ENCODE measurements at regions not wholly inside any gene's neighbourhood (a gene's known extent, or its start where the extent isn't known, plus 50 kb on each side); places are given as distances from the start of the nearest gene placed in this dataset.
"Not testable (repeated sequence)": the region's sequence is repeated elsewhere in the genome, so short reads cannot be mapped to it uniquely, and the experiment has no call there.

DNA sequence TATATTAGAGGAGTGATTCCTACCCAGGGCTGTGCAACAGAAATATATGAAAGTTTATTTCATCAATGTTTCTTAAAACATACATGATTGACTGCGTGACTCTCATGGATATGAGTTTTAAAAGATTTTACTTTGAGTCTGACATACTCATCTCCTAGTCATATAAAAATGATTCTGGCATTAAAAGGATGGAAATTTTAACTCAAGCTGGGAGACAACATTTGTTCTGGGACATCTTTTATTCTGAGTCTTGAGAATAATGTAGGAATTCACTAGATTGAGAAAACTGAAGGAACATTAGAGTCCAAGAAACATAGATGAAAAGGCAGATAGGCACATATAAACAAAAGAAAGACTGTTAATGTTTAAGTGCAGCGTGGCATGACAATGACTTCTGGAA lies 649.6 kb downstream of the SPRY1 start:
- H3K4me3 Mint-ChIP-seq, result no peak overlapping the region
- no peaks in the 10 kb centered on the region for H3K9me3 Mint-ChIP-seq
- no peaks in the 10 kb centered on the region for H3K4me1 Mint-ChIP-seq (ENCODE audit: low read depth)
- DNase-seq, result no peak
- H3K36me3 Mint-ChIP-seq (ENCODE audit: low read depth), result no peaks in the 10 kb centered on the region
- no peak overlapping the region for H3K27ac Mint-ChIP-seq
- no peaks in the 10 kb centered on the region for H3K27me3 Mint-ChIP-seq

DNA sequence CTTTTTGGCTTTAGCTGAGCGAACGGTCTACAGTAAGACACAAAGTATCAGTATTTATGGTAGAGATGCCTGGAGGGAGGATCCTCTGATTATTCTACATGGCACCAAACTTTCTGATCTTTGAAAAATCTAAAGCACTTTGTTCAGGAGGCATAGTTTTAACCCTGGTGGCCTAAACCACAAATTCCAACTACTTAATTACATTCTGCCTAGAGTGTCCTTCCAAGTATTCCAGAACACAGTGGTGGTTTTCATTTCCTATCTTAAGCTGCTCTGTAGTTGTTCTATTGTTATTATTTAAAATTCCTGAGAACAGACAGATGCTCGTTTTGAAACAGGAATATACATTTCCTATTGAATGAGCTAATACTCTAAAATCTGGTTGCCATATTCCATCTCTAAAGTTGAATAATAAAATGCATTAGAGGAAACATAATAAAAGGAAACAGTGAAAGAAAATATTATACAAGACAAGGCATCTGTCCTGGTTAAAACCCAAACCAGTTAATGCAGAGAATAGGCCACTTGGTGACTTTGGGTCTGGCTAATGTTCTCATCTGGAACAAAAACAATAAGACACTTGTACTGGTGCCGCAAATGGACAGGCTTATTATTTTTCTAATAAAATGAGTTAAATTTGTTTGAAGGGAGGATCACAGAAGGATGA lies 657.4 kb downstream of the SPRY1 start:
- H3K36me3 Mint-ChIP-seq (ENCODE audit: low read depth), result no peaks in the 10 kb centered on the region
- no peak for DNase-seq
- H3K27ac Mint-ChIP-seq, result no peak overlapping the region
- H3K27me3 Mint-ChIP-seq, result no peaks in the 10 kb centered on the region
- H3K4me3 Mint-ChIP-seq, result no peak overlapping the region
- H3K9me3 Mint-ChIP-seq, result no peaks in the 10 kb centered on the region
- no peaks in the 10 kb centered on the region for H3K4me1 Mint-ChIP-seq (ENCODE audit: low read depth)

DNA sequence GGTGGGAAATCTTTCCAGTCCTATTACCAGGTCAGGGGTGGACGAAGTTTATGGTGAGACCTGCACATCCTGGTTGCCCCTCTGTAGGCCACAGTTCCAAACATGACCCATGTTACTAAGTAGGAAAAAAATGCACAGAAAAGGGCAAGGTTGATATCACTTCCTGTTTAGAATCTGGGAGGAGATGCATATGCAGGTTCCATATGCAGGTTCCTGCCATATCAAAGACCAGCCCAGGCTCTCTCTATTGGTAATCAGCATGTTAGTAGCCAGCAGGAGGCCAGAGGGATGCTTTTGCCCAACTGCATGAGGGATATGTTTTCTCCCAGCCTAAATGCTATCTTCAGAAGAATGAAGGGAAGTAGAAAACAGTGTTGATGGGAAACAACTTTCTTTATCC lies 657.2 kb downstream of the ANKRD50 start:
- H3K4me3 Mint-ChIP-seq, result no peak overlapping the region

DNA sequence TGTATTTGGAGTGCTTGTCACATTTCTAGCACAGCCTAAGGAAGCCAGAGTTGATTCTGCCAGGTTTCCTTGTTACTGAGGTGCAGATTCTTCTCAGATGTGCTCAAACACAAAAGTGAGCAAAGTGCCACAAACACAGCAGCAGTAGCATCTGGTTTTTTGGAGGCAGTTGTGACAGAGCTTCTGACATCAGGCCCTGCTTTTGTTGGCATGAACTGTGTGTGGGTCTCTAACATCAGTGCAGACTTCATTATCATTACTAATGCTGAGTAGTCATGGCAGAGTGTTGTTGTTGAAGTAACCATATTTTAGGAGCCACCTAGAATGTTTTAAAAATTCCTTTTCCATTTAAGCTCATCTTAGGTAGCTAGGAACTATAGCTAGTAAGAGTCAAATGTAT lies 656.6 kb downstream of the ANKRD50 start:
- H3K27ac Mint-ChIP-seq, result no peak overlapping the region
- DNase-seq, result no peak
- no peaks in the 10 kb centered on the region for H3K27me3 Mint-ChIP-seq
- H3K36me3 Mint-ChIP-seq (ENCODE audit: low read depth), result no peaks in the 10 kb centered on the region
- no peaks in the 10 kb centered on the region for H3K9me3 Mint-ChIP-seq
- H3K4me3 Mint-ChIP-seq, result no peak overlapping the region
- H3K4me1 Mint-ChIP-seq (ENCODE audit: low read depth), result no peaks in the 10 kb centered on the region

More for the DNA sequence above, 657.2 kb downstream of the ANKRD50 start:
- no peak overlapping the region for H3K27ac Mint-ChIP-seq
- no peaks in the 10 kb centered on the region for H3K9me3 Mint-ChIP-seq
- H3K27me3 Mint-ChIP-seq, result no peaks in the 10 kb centered on the region
- H3K36me3 Mint-ChIP-seq (ENCODE audit: low read depth), result no peaks in the 10 kb centered on the region
- no peak for DNase-seq
- no peaks in the 10 kb centered on the region for H3K4me1 Mint-ChIP-seq (ENCODE audit: low read depth)

DNA sequence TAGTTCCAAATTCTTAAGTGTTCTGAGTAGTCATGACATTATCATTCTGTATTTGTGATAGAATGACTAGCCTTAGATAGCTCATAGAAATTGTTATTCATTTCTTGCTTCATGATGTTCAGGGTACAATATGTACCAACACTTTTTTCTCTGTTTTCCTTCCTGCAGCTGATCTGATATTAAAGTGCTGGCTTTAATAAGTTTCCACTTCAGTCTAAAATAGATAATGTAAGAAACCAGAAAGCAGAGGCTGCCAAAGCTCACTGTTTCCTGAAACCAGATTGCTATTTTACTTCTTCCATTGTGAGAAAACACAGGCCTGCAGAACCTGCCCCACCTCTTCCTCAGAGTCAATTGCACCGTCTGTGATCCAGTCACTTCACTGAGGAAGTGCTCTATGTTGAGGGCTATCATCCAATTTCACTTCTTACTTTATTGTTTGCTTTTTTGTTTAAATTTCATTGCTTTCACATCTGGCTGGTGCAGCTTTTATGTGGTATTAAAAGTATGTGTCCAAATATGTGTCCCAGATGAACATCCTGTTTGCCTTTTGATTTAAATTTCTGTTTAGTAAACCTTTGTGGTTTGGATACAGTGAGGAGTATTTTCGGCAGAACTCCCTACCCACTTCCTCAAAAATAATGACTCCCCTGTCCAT lies 652.1 kb downstream of the ANKRD50 start:
- H3K9me3 Mint-ChIP-seq, result no peaks in the 10 kb centered on the region
- no peak overlapping the region for H3K27ac Mint-ChIP-seq
- H3K36me3 Mint-ChIP-seq (ENCODE audit: low read depth), result no peaks in the 10 kb centered on the region
- no peaks in the 10 kb centered on the region for H3K27me3 Mint-ChIP-seq
- DNase-seq, result no peak
- no peak overlapping the region for H3K4me3 Mint-ChIP-seq
- no peaks in the 10 kb centered on the region for H3K4me1 Mint-ChIP-seq (ENCODE audit: low read depth)

DNA sequence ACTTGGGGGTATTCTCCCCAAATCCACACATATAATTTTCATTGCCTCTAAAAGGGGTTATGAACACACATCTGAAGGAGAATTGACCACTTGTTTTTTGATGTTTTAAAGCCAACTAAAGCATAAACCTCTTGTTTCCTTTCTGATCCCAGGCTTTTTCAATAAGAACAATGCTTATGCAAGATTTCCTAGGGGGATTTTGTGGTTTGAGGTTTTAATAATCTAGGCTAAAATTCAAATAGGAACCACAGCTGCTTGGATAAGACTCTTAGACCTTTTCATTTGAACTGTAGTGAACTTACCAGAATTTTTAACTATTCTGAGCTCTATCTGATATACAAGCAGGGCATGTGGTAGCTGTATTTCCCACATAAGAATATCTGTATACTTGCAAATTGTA lies 651.1 kb downstream of the ANKRD50 start:
- no peak overlapping the region for H3K4me3 Mint-ChIP-seq
- H3K9me3 Mint-ChIP-seq, result no peaks in the 10 kb centered on the region
- H3K36me3 Mint-ChIP-seq (ENCODE audit: low read depth), result no peaks in the 10 kb centered on the region
- no peaks in the 10 kb centered on the region for H3K4me1 Mint-ChIP-seq (ENCODE audit: low read depth)
- H3K27ac Mint-ChIP-seq, result no peak overlapping the region
- DNase-seq, result no peak
- H3K27me3 Mint-ChIP-seq, result no peaks in the 10 kb centered on the region

DNA sequence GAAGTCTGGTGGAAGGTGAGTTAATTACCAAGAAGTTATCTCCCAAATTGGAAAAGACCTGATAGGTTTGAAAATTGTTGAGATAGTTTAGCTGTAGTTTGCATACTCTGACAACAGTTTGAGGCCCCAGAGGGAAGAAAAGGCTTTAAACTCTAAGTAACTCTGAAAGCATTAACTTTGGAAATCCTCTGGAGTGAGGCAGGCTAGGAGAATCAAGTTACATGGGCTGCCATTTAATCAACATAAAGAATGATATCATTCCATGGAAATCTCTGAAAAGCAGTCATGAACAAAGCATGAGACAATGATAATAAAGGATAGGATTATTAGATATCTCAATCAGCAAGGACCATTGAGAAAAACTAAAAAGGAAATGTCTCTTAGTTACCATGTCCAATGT lies 647.1 kb downstream of the ANKRD50 start:
- no peaks in the 10 kb centered on the region for H3K36me3 Mint-ChIP-seq (ENCODE audit: low read depth)
- no peak overlapping the region for H3K4me3 Mint-ChIP-seq
- H3K4me1 Mint-ChIP-seq (ENCODE audit: low read depth), result no peaks in the 10 kb centered on the region
- no peak overlapping the region for H3K27ac Mint-ChIP-seq
- no peaks in the 10 kb centered on the region for H3K27me3 Mint-ChIP-seq
- DNase-seq, result no peak
- peaks cover 6% of the 10 kb centered on the region for H3K9me3 Mint-ChIP-seq

DNA sequence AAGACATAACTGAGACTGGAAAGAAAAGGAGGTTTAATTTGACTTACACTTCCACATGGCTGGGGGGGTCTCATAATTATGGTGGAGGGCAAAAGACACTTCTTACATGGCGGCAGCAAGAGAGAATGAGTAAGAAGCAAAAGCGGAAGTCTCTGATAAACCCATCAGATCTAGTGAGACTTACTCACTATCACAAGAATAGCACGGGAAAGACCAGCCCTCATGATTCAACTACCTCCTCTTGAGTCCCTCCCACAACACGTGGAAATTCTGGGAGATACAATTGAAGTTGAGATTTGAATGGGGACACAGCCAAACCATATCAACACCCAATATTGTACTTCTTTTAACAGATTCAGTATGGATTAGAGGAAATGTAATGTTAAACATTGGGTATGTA lies 646.6 kb downstream of the ANKRD50 start:
- Mint-ChIP-seq H3K4me1 (ENCODE audit: low read depth) (no peaks in the 10 kb centered on the region), H3K4me3 (no peak overlapping the region)

DNA sequence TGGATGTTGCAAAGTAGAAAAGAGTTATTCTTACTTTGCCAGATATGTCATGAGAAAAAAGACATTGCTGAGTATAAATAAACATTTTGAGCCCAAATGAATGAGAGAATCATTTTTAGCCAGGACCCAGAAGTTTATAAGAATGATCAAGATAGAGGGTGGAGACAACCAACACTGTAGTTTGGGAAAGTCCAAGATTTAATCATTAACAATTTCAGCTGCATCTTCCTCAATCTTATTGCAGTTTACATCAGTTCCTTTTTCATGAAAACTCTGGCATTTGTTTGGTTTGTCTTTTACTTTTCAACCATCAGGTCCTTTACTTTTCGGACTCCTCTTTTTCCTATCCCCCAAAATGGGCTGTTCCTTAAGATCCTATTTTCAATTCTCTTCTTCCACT lies 645.9 kb downstream of the ANKRD50 start:
- H3K4me3 Mint-ChIP-seq, result no peak overlapping the region
- H3K9me3 Mint-ChIP-seq, result peaks cover 17% of the 10 kb centered on the region
- no peak for DNase-seq
- no peaks in the 10 kb centered on the region for H3K27me3 Mint-ChIP-seq
- no peaks in the 10 kb centered on the region for H3K4me1 Mint-ChIP-seq (ENCODE audit: low read depth)
- H3K36me3 Mint-ChIP-seq (ENCODE audit: low read depth), result no peaks in the 10 kb centered on the region
- H3K27ac Mint-ChIP-seq, result no peak overlapping the region

More for the DNA sequence above, 646.6 kb downstream of the ANKRD50 start:
- Mint-ChIP-seq H3K9me3 (peaks cover 11% of the 10 kb centered on the region), H3K27me3 (no peaks in the 10 kb centered on the region), H3K27ac (no peak overlapping the region), H3K36me3 (ENCODE audit: low read depth) (no peaks in the 10 kb centered on the region)
- no peak for DNase-seq

DNA sequence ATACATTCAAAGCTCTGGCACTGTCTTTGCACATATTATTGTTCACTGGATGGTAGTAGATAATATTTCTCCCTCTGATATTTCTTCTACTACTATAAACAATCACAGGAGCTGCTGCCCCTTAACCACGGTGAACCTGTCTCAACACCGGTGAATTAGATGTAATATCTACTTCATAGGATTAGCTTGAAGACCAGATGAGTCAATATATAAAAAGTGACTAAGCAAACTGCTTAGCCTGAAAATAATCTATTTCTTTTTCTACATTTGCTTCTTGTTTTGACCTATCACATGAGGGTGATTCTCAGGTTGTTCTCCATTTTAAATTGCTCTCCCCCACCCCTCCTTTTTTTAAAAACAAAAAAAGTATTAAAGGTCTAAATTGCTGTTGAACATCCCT lies 645.5 kb downstream of the ANKRD50 start:
- Mint-ChIP-seq H3K4me1 (ENCODE audit: low read depth) (no peaks in the 10 kb centered on the region), H3K27me3 (no peaks in the 10 kb centered on the region), H3K4me3 (no peak overlapping the region), H3K9me3 (peaks cover 21% of the 10 kb centered on the region), H3K27ac (no peak overlapping the region), H3K36me3 (ENCODE audit: low read depth) (no peaks in the 10 kb centered on the region)
- DNase-seq, result no peak

DNA sequence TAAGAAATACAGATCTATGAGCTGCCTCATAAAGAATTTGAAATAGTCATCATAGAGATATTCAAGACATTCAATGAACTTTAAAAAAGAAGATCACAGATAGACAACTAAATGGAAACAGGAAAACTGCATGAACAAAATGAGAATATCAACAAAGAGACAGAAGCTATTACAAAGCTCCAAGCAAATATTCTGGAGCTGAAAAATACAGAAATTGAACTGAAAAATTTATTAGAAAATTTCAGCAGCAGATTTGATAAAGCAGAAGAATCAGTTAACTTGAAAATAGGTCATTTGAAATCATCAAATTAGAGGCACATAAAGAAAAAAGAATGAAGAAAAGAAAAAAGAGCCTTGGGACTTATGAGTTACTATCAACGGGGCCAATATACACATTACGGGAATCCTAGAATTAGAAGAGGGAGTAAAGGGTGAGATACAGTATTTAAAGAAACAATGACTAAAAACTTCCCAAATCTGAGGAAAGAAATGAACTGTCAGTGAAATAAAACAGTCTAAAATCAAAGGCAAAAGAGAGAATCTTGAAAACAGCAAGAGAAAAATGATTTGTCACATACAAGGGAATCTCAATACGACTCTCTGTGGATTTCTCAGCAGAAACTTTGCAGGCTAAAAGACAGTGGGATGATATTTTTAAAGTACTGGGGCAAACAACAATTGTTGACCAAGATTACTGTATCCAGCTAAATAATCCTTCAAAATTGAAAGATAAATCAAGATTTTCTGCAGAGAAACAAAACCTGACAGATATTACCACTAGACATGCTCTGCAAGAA lies 641.6 kb downstream of the ANKRD50 start:
- H3K36me3 Mint-ChIP-seq (ENCODE audit: low read depth), result no peaks in the 10 kb centered on the region
- H3K4me3 Mint-ChIP-seq, result no peak overlapping the region
- DNase-seq, result no peak
- H3K9me3 Mint-ChIP-seq, result peaks cover 34% of the 10 kb centered on the region
- H3K4me1 Mint-ChIP-seq (ENCODE audit: low read depth), result no peaks in the 10 kb centered on the region
- no peaks in the 10 kb centered on the region for H3K27me3 Mint-ChIP-seq
- H3K27ac Mint-ChIP-seq, result no peak overlapping the region

DNA sequence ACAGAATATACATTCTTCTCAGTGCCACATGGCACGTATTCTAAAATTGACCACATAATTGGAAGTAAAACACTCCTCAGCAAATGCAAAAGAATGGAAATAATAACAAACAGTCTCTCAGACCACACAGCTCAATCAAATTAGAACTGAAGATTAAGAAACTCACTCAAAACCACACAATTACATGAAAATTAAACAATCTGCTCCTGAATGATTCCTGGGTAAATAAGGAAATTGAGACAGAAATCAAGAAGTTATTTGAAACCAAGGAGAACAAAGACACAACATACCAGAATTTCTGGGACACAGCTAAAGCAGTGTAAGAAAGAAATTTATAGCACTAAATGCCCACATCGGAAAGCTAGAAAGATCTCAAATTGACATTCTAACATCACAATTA lies 637.3 kb downstream of the ANKRD50 start:
- not testable (repeated sequence) for H3K27ac Mint-ChIP-seq; H3K4me1 Mint-ChIP-seq (ENCODE audit: low read depth); DNase-seq; H3K36me3 Mint-ChIP-seq (ENCODE audit: low read depth); H3K4me3 Mint-ChIP-seq; H3K27me3 Mint-ChIP-seq
- peaks cover 34% of the 10 kb centered on the region for H3K9me3 Mint-ChIP-seq

DNA sequence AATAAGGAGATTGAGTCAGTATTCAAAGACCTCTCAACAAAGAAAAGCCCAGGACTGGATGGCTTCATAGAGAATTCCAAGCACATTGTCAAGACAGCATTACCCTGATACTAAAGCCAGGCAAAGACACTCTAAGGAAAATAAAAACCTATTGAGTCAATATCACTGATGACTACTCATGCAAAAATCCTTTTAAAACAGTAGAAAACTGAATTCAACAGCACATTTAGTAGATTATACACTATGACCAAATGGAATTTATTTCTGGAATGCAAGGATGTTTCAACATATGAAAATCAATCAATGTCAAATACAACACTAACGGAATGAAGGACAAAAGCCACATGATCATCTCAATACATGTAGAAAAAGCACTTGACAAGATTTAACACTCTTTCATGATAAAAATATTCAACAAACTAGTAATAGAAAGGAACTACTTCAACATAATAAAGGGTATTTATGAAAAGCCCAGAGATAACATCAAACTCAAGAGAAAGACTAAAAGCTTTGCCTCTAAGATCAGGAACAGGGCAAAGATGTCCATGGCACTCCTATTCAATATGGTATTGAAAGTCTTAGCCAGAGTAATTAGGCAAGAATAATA lies 633.3 kb downstream of the ANKRD50 start:
- Mint-ChIP-seq H3K27ac (no peak overlapping the region), H3K27me3 (no peaks in the 10 kb centered on the region), H3K9me3 (peaks cover 18% of the 10 kb centered on the region)

DNA sequence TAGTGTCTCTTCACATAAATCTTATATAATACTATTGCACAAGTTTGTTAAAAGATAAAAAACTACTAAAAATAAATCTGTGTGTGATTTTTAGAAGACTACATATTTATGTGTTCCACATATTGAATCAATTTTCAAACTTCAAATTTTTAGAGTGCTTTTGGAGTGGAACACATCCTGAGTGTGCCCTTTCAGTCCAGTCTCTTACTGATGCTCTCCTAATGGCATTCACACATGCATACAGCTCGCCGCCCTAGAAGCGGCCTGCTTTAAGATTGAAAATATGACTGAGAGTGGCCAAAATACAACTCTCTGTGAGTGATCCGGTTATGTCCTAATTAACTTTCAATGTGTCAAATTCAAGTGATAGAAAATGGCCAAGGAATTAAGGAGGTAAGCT lies 628.8 kb downstream of the ANKRD50 start:
- no peaks in the 10 kb centered on the region for H3K36me3 Mint-ChIP-seq (ENCODE audit: low read depth)
- H3K27ac Mint-ChIP-seq, result no peak overlapping the region
- peaks cover 7% of the 10 kb centered on the region for H3K9me3 Mint-ChIP-seq
- H3K4me3 Mint-ChIP-seq, result no peak overlapping the region
- no peaks in the 10 kb centered on the region for H3K4me1 Mint-ChIP-seq (ENCODE audit: low read depth)
- DNase-seq, result no peak
- H3K27me3 Mint-ChIP-seq, result no peaks in the 10 kb centered on the region

More for the DNA sequence above, 633.3 kb downstream of the ANKRD50 start:
- DNase-seq, result no peak
- Mint-ChIP-seq H3K4me1 (ENCODE audit: low read depth) (no peaks in the 10 kb centered on the region), H3K4me3 (no peak overlapping the region), H3K36me3 (ENCODE audit: low read depth) (no peaks in the 10 kb centered on the region)

All from activated T-cell treated with anti-CD3 and anti-CD28 coated beads, Interleukin-2, amount 50 U/mL, for 24 hours (primary cell).